HepG2 (cell line): ENCODE measurements at regions not wholly inside any gene's neighbourhood (a gene's known extent, or its start where the extent isn't known, plus 50 kb on each side); places are given as distances from the start of the nearest gene placed in this dataset.

Source experiments
- ATAC-seq: fragments of 200-7000 bp; cut with Tn5 transposase; 3 replicates; pipeline ENCODE4 v1.9.1; 2020; ENCODE audit warnings: mild to moderate bottlenecking, moderate library complexity
- BruUV-seq: library from RNA; stranded (reverse); fragments of 400-500 nt; replicated peaks from 2 replicates; lab custom pipeline; 2021; lab: Mats Ljungman, UMichigan
- CTCF ChIA-PET: fragments of 300-600 bp; formaldehyde crosslinking; extraction: SDS; loops from one replicate; lab custom pipeline; 2021; ENCODE audit warnings: low total read pairs, inconsistent platforms, low intra/inter-chr PET ratio; lab: Yijun Ruan, JAX
- POLR2A ChIA-PET: fragments of 350-600 bp; sonication (Branson Sonifier 250); formaldehyde crosslinking; loops from one replicate; lab custom pipeline; 2020; ENCODE audit warnings: antibody characterized with exemption, inconsistent platforms; lab: Yijun Ruan, JAX
- DNase-seq: peaks from one replicate; pipeline ENCODE4 v3.0.0-alpha.2; 2015; ENCODE audit warnings: low spot score
- FAIRE-seq: peaks from 3 replicates; lab custom pipeline; 2011; peaks lifted over from hg19 to GRCh38; lab: Jason Lieb, UNC
- H2AFZ ChIP-seq: one replicate; pipeline ENCODE4 v1.6.1; 2011; ENCODE audit warnings: low read length, inconsistent platforms
- H3K27ac ChIP-seq: fragments of 300-600 bp; 3 replicates; pipeline ENCODE4 v1.8.0; 2011; ENCODE audit warnings: mixed run types, mild to moderate bottlenecking, mixed read lengths, low read length, inconsistent platforms; ENCODE audit not compliant: insufficient read depth; ENCODE audit errors: extremely low read length
- H3K27me3 ChIP-seq, 2 experiments: fragments of 200-600 bp in 1 of 2; 2 replicates in 1 of 2; 3 replicates in 1 of 2; pipeline versions ENCODE4 v1.6.0 to v1.8.0; 2011; ENCODE audit warnings: low read length in 2 of 2, mild to moderate bottlenecking in 2 of 2, moderate library complexity in 2 of 2, inconsistent platforms in 1 of 2; ENCODE audit not compliant: insufficient read depth in 2 of 2, control insufficient read depth in 1 of 2
- H3K36me3 ChIP-seq, 2 experiments: fragments of 200-600 bp in 1 of 2; replicated peaks in 1 of 2; 2 replicates in 1 of 2; 3 replicates in 1 of 2; pipeline versions ENCODE4 v1.5.1 to v1.8.0; 2011; ENCODE audit warnings: low read length in 2 of 2, inconsistent platforms in 1 of 2; ENCODE audit not compliant: insufficient read depth in 2 of 2, control insufficient read depth in 1 of 2
- H3K4me1 ChIP-seq: 2 replicates; pipeline ENCODE4 v1.5.1; 2012; ENCODE audit warnings: low read length, inconsistent platforms; ENCODE audit not compliant: insufficient read depth
- H3K4me2 ChIP-seq: 2 replicates; pipeline ENCODE4 v1.6.0; 2011; ENCODE audit warnings: low read depth, low read length, inconsistent platforms
- H3K4me3 ChIP-seq, 3 experiments: fragments of 200-600 bp in 1 of 3; sonication (generic), shearing (Covaris generic) in 1 of 3; replicated peaks in 1 of 3; 2 replicates each; pipeline ENCODE4 v1.5.1; 2011 to 2016; ENCODE audit warnings: low read length in 3 of 3, inconsistent platforms in 2 of 3, low read depth in 2 of 3, mild to moderate bottlenecking in 2 of 3, control low read depth in 1 of 3, mixed read lengths in 1 of 3; ENCODE audit not compliant: insufficient read depth in 1 of 3
- H3K79me2 ChIP-seq: one replicate; pipeline ENCODE4 v1.6.1; 2011; ENCODE audit warnings: low read length, inconsistent platforms; ENCODE audit not compliant: insufficient read depth
- H3K9ac ChIP-seq: 2 replicates; pipeline ENCODE4 v1.6.0; 2011; ENCODE audit warnings: mild to moderate bottlenecking, low read depth, low read length, inconsistent platforms; ENCODE audit not compliant: insufficient read depth
- H3K9me3 ChIP-seq: 2 replicates; pipeline ENCODE4 v1.5.1; 2012; ENCODE audit warnings: mild to moderate bottlenecking, low read length
- H4K20me1 ChIP-seq: 2 replicates; pipeline ENCODE4 v1.6.0; 2011; ENCODE audit warnings: inconsistent platforms, mild to moderate bottlenecking, low read length, moderate library complexity; ENCODE audit not compliant: insufficient read depth
- CREB1 ChIP-seq, 2 experiments: fragments of 450-650 bp in 1 of 2; IDR thresholded peaks; 2 replicates each; pipeline ENCODE4 v1.6.1; 2016 to 2017; ENCODE audit warnings: control low read depth in 1 of 2, mild to moderate bottlenecking in 1 of 2, missing compliant biosample characterization in 1 of 2, missing genetic modification characterization in 1 of 2
- DMAP1 ChIP-seq: IDR thresholded peaks from 2 replicates; pipeline ENCODE4 v1.6.1; 2016
- DR1 ChIP-seq: sonication (generic); formaldehyde crosslinking; IDR thresholded peaks from 2 replicates; pipeline ENCODE4 v1.8.0; 2021; ENCODE audit warnings: mild to moderate bottlenecking, missing genetic modification reagents, inconsistent platforms
- ETV6 ChIP-seq: sonication (generic); formaldehyde crosslinking; conservative IDR thresholded peaks from 2 replicates; pipeline ENCODE4 v1.4.0; 2020; ENCODE audit warnings: missing genetic modification reagents
- GATAD1 ChIP-seq: IDR thresholded peaks from 2 replicates; pipeline ENCODE4 v1.6.1; 2016; ENCODE audit warnings: missing genetic modification reagents, missing compliant biosample characterization
- POLR2A ChIP-seq, 2 experiments: IDR thresholded peaks; 2 replicates each; pipeline ENCODE4 v1.6.1; 2011; ENCODE audit warnings: low read depth in 2 of 2, low read length in 2 of 2, mild to moderate bottlenecking in 1 of 2, moderate library complexity in 1 of 2; ENCODE audit not compliant: insufficient read depth in 1 of 2
- TAF1 ChIP-seq: sonication (generic); formaldehyde crosslinking; IDR thresholded peaks from 2 replicates; pipeline ENCODE4 v1.4.0; 2020; ENCODE audit warnings: missing genetic modification reagents
- TEF ChIP-seq: sonication (generic); formaldehyde crosslinking; IDR thresholded peaks from 2 replicates; pipeline ENCODE4 v1.5.0; 2020; ENCODE audit warnings: missing genetic modification reagents
- TFAP4 ChIP-seq: sonication (generic); IDR thresholded peaks from 2 replicates; pipeline ENCODE4 v1.6.1; 2016; ENCODE audit warnings: low read depth, borderline replicate concordance
- ZNF20 ChIP-seq: sonication (generic); formaldehyde crosslinking; IDR thresholded peaks from 2 replicates; pipeline ENCODE4 v1.4.0; 2020; ENCODE audit warnings: mild to moderate bottlenecking, moderate library complexity, missing genetic modification reagents
- ZNF280D ChIP-seq: sonication (generic); formaldehyde crosslinking; IDR thresholded peaks from 2 replicates; pipeline ENCODE4 v1.5.1; 2020; ENCODE audit warnings: mild to moderate bottlenecking, missing genetic modification reagents
- ZNF558 ChIP-seq: sonication (generic); formaldehyde crosslinking; IDR thresholded peaks from 2 replicates; pipeline ENCODE4 v1.9.0; 2022; ENCODE audit warnings: mild to moderate bottlenecking, missing genetic modification reagents, borderline replicate concordance
- ZNF660 ChIP-seq: sonication (generic); formaldehyde crosslinking; IDR thresholded peaks from 2 replicates; pipeline ENCODE4 v1.5.1; 2020; ENCODE audit warnings: mild to moderate bottlenecking, low read depth, missing genetic modification reagents, borderline replicate concordance
- WGBS: methylation state at CpG from one replicate; pipeline ENCODE4 v1.1.6; 2017; ENCODE audit warnings: low lambda C conversion rate; 5-methylcytosine and 5-hydroxymethylcytosine counted together
- in situ Hi-C: cut with HindIII; loops from 2 replicates; pipeline ENCODE4 v1.10.0; 2017; ENCODE audit warnings: low pct_unique_long_range_greater_than_20kb; ENCODE audit not compliant: extremely low pct_ligation_motif_present
- intact Hi-C: fragments of 100-400 bp; cut with micrococcal nuclease; formaldehyde crosslinking; loops from one replicate; pipeline ENCODE4 v1.10.0; 2022; ENCODE audit not compliant: unreplicated experiment

- H3K4me3 ChIP-seq: no peak overlapping the region
- DNase-seq (no peak), FAIRE-seq (no peak), ATAC-seq (no peak)
- H3K4me2 ChIP-seq: no peak overlapping the region
- no peak overlapping the region for H3K27ac ChIP-seq
- no peak overlapping the region for H2AFZ ChIP-seq
- H3K9me3 ChIP-seq: no peaks in the 10 kb centered on the region
- no peaks in the 10 kb centered on the region for H3K79me2 ChIP-seq
- BruUV-seq: no TSS peak
- in situ Hi-C loops (no loop called here), intact Hi-C loops (no loop called here)
- no peaks in the 10 kb centered on the region for H4K20me1 ChIP-seq
- ChIA-PET CTCF (no interaction called here), POLR2A (no interaction called here)
- no peak overlapping the region for H3K9ac ChIP-seq
- 0 out of 2 replicates have a peak, but pooled peaks cover 16% of the 10 kb centered on the region for H3K4me1 ChIP-seq
- H3K27me3 ChIP-seq: no peaks in the 10 kb centered on the region
- WGBS: 31% methylated on average over 2 of the region's 2 CpGs
- no peaks in the 10 kb centered on the region for H3K36me3 ChIP-seq
- TF ChIP-seq TFAP4 (no peak), GATAD1 (CRISPR knock-in tag) (no peak), DR1 (no peak), CREB1 (IDR thresholded peaks at IDR 0.05) (no peak), CREB1 (CRISPR knock-in tag; IDR thresholded peaks at IDR 0.05) (no peak)
Observed at GRCh38 chr21:16192902-16193301, 463.1 kb downstream of the USP25 start.

GRCh38 chr21:16193496-16194094, 463.8 kb downstream of the USP25 start:
- ChIA-PET POLR2A (no interaction called here), CTCF (no interaction called here)
- in situ Hi-C loops (no loop called here), intact Hi-C loops (no loop called here)
- no peak overlapping the region for H2AFZ ChIP-seq
- no peak overlapping the region for H3K27ac ChIP-seq
- H3K4me3 ChIP-seq: no peak overlapping the region
- peak overlapping the region; percentile 32; the same call in 1 of the 2 replicates for H3K4me2 ChIP-seq
- H3K9ac ChIP-seq: no peak overlapping the region
- BruUV-seq: no TSS peak
- H3K9me3 ChIP-seq: no peaks in the 10 kb centered on the region
- no peaks in the 10 kb centered on the region for H3K36me3 ChIP-seq
- no peaks in the 10 kb centered on the region for H3K79me2 ChIP-seq
- no peak for DNase-seq
- no peaks in the 10 kb centered on the region for H4K20me1 ChIP-seq
- FAIRE-seq: no peak
- WGBS: 1% methylated on average over 2 of the region's 2 CpGs
- 0 out of 2 replicates have a peak, but pooled peaks cover 16% of the 10 kb centered on the region for H3K4me1 ChIP-seq
- no peaks in the 10 kb centered on the region for H3K27me3 ChIP-seq
- ATAC-seq: no peak
- TF ChIP-seq POLR2A (IDR thresholded peaks at IDR 0.05; ENCODE audit: insufficient read depth in 1 of 2, low read depth in 2 of 2, low read length in 2 of 2) (no peak), ZNF660 (CRISPR knock-in tag) (no peak), TEF (CRISPR knock-in tag) (no peak), ETV6 (CRISPR knock-in tag) (no peak), DMAP1 (CRISPR knock-in tag) (no peak), ZNF558 (CRISPR knock-in tag) (no peak), ZNF280D (no peak), ZNF20 (CRISPR knock-in tag) (no peak), TAF1 (no peak)
